ENCODE measurements at regions not wholly inside any gene's neighbourhood (a gene's known extent, or its start where the extent isn't known, plus 50 kb on each side); places are given as distances from the start of the nearest gene placed in this dataset.

DNA sequence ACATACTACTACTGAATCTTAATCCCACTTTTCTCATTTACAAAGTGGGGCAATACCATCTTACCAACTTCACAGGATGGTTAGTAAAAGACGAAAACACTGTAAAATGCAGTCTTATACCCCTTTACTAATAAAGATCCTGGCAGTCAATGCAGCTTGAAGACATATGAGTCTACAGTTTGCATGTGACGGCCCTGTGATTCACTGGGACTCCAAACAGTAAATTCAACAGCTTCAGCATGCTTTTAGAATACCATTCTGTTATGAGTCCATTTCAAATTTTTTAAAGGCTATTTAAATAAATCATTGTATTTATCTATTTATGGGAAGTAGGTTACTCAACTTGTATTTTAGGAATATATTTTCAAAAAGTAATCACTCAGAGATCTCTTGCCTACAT is 629.1 kb downstream of the LIG4 start:
- intact Hi-C loops (cut with micrococcal nuclease; ENCODE audit: unreplicated experiment) = no loop called here
- no peak overlapping the region for H3K27ac ChIP-seq (ENCODE audit: low read depth, low read length, poor library complexity, severe bottlenecking)
- CTCF ChIA-PET = no interaction called here
- no peak for DNase-seq (ENCODE audit: low spot score)
- H3K4me3 ChIP-seq (ENCODE audit: low read depth, low read length, poor library complexity, severe bottlenecking) = no peak overlapping the region
- no peaks in the 10 kb centered on the region for H3K9me3 ChIP-seq (ENCODE audit: low read depth, low read length, poor library complexity, severe bottlenecking)
- POLR2A ChIA-PET (ENCODE audit: low non-redundant PET) = no interaction called here
- TF ChIP-seq CTCF (conservative IDR thresholded peaks at IDR 0.05; ENCODE audit: low read depth, low read length) (no peak), EZH2 (IDR thresholded peaks at IDR 0.05; ENCODE audit: borderline replicate concordance, low read depth, low read length, poor library complexity, severe bottlenecking) (no peak)
- no peaks in the 10 kb centered on the region for H3K27me3 ChIP-seq (replicated peaks; ENCODE audit: insufficient read depth, low read depth, low read length, poor library complexity)
- no TSS peak for BruUV-seq (replicated peaks)
- no peaks in the 10 kb centered on the region for H3K4me1 ChIP-seq (ENCODE audit: insufficient read depth, low read length, poor library complexity, severe bottlenecking)
- no peaks in the 10 kb centered on the region for H3K36me3 ChIP-seq (ENCODE audit: insufficient read depth, low read length, poor library complexity, severe bottlenecking)

- Histone ChIP-seq H3K36me3 (ENCODE audit: insufficient read depth, low read length, poor library complexity, severe bottlenecking) (no peaks in the 10 kb centered on the region), H3K9me3 (ENCODE audit: low read depth, low read length, poor library complexity, severe bottlenecking) (no peaks in the 10 kb centered on the region), H3K4me3 (ENCODE audit: low read depth, low read length, poor library complexity, severe bottlenecking) (no peak overlapping the region), H3K4me1 (ENCODE audit: insufficient read depth, low read length, poor library complexity, severe bottlenecking) (no peaks in the 10 kb centered on the region), H3K27ac (ENCODE audit: low read depth, low read length, poor library complexity, severe bottlenecking) (no peak overlapping the region), H3K27me3 (replicated peaks; ENCODE audit: insufficient read depth, low read depth, low read length, poor library complexity) (no peaks in the 10 kb centered on the region)
- DNase-seq (ENCODE audit: low spot score) = no peak
- POLR2A ChIA-PET (ENCODE audit: low non-redundant PET) = no interaction called here
- BruUV-seq (replicated peaks) = no TSS peak
- TF ChIP-seq CTCF (conservative IDR thresholded peaks at IDR 0.05; ENCODE audit: low read depth, low read length) = no peak
- no peak for TF ChIP-seq EZH2 (IDR thresholded peaks at IDR 0.05; ENCODE audit: borderline replicate concordance, low read depth, low read length, poor library complexity, severe bottlenecking)
- intact Hi-C loops (cut with micrococcal nuclease; ENCODE audit: unreplicated experiment) = no loop called here
- CTCF ChIA-PET = no interaction called here
These were observed 629.7 kb downstream of the LIG4 start for GRCh38 chr13:107585469-107586180.

DNA sequence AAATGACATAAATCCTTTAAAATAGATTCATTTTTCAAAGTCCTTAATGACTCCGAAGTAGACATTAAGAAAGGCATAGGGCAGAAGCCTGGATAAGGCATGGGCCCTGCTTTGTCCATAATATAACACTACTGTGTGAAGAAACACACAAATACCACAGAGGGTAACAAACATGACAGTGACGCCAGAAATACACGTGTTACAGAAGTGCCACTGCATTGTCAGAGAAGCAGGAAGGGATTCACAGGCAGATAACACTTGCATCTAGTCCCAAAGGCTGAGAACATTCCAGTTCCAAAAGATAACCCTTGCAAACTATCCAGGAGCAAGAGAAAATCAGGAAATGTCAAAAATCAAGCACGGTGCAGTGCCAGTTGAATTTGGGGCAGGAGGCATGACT is 633.2 kb downstream of the LIG4 start:
- no peaks in the 10 kb centered on the region for H3K27me3 ChIP-seq (replicated peaks; ENCODE audit: insufficient read depth, low read depth, low read length, poor library complexity)
- H3K27ac ChIP-seq (ENCODE audit: low read depth, low read length, poor library complexity, severe bottlenecking) = no peak overlapping the region
- H3K9me3 ChIP-seq (ENCODE audit: low read depth, low read length, poor library complexity, severe bottlenecking) = no peaks in the 10 kb centered on the region
- CTCF ChIA-PET = no interaction called here
- H3K36me3 ChIP-seq (ENCODE audit: insufficient read depth, low read length, poor library complexity, severe bottlenecking) = no peaks in the 10 kb centered on the region
- H3K4me3 ChIP-seq (ENCODE audit: low read depth, low read length, poor library complexity, severe bottlenecking) = no peak overlapping the region
- no TSS peak for BruUV-seq (replicated peaks)
- DNase-seq (ENCODE audit: low spot score) = no peak
- H3K4me1 ChIP-seq (ENCODE audit: insufficient read depth, low read length, poor library complexity, severe bottlenecking) = no peaks in the 10 kb centered on the region
- TF ChIP-seq EZH2 (IDR thresholded peaks at IDR 0.05; ENCODE audit: borderline replicate concordance, low read depth, low read length, poor library complexity, severe bottlenecking) = no peak
- no peak for TF ChIP-seq CTCF (conservative IDR thresholded peaks at IDR 0.05; ENCODE audit: low read depth, low read length)
- POLR2A ChIA-PET (ENCODE audit: low non-redundant PET) = no interaction called here
- intact Hi-C loops (cut with micrococcal nuclease; ENCODE audit: unreplicated experiment) = no loop called here

Measured in A673 (cell line).